Activated CD8-positive, alpha-beta memory T cell treated with anti-CD3 and anti-CD28 coated beads for 48 hours (primary cell): ENCODE measurements at regions not wholly inside any gene's neighbourhood (a gene's known extent, or its start where the extent isn't known, plus 50 kb on each side); places are given as distances from the start of the nearest gene placed in this dataset.

ENCODE experiments used
- DNase-seq, 3 experiments: peaks; one replicate each; pipeline ENCODE4 v3.0.0-alpha.2; 2020; ENCODE audit warnings: low read depth in 2 of 3, low spot score in 2 of 3

- no peak for DNase-seq
These were observed 242.5 kb upstream of the TMCO5A start for GRCh38 chr15:37691911-37692310.

- DNase-seq: no peak
These were observed 240.5 kb upstream of the TMCO5A start for GRCh38 chr15:37693926-37694325.

- DNase-seq: no peak
These were observed 238.7 kb upstream of the TMCO5A start for GRCh38 chr15:37695719-37696118.

GRCh38 chr15:37698679-37699078, 235.8 kb upstream of the TMCO5A start:
- no peak for DNase-seq

GRCh38 chr15:37701230-37701629, 233.2 kb upstream of the TMCO5A start:
- no peak for DNase-seq

GRCh38 chr15:37709669-37710068, 224.8 kb upstream of the TMCO5A start:
- DNase-seq: no peak

- no peak for DNase-seq
These were observed 219.3 kb upstream of the TMCO5A start for GRCh38 chr15:37715101-37715500.

GRCh38 chr15:37720267-37720666, 214.2 kb upstream of the TMCO5A start:
- DNase-seq: no peak

GRCh38 chr15:37731146-37731746, 203.2 kb upstream of the TMCO5A start:
- no peak for DNase-seq

- no peak for DNase-seq
These were observed 200.8 kb upstream of the TMCO5A start for GRCh38 chr15:37733628-37734027.

GRCh38 chr15:37740623-37741141, 193.8 kb upstream of the TMCO5A start:
- DNase-seq: no peak

- no peak for DNase-seq
These were observed 190.6 kb upstream of the TMCO5A start for GRCh38 chr15:37743826-37744225.

- no peak for DNase-seq
These were observed 189.9 kb upstream of the TMCO5A start for GRCh38 chr15:37744521-37744920.

GRCh38 chr15:37751401-37751800, 183.0 kb upstream of the TMCO5A start:
- no peak for DNase-seq

- DNase-seq: no peak
These were observed 178.0 kb upstream of the TMCO5A start for GRCh38 chr15:37756407-37756806.

GRCh38 chr15:37758412-37758811, 176.0 kb upstream of the TMCO5A start:
- DNase-seq: no peak

GRCh38 chr15:37764733-37765191, 169.7 kb upstream of the TMCO5A start:
- DNase-seq: peak in 1 of 3 experiments; percentile 0

- no peak for DNase-seq
These were observed 168.7 kb upstream of the TMCO5A start for GRCh38 chr15:37765786-37766185.

- DNase-seq: no peak
These were observed 166.5 kb upstream of the TMCO5A start for GRCh38 chr15:37767841-37768455.

- no peak for DNase-seq
These were observed 163.0 kb upstream of the TMCO5A start for GRCh38 chr15:37771465-37771864.

- DNase-seq: no peak
These were observed 161.2 kb upstream of the TMCO5A start for GRCh38 chr15:37773111-37773860.

GRCh38 chr15:37774961-37775360, 159.5 kb upstream of the TMCO5A start:
- no peak for DNase-seq
